DOHH2 (cell line): ENCODE measurements at regions not wholly inside any gene's neighbourhood (a gene's known extent, or its start where the extent isn't known, plus 50 kb on each side); places are given as distances from the start of the nearest gene placed in this dataset.

Source experiments
- EZH2phosphoT487 ChIP-seq: fragments of 200-600 bp; sonication (generic); IDR thresholded peaks from 2 replicates; pipeline ENCODE4 v1.6.1; 2017; ENCODE audit warnings: borderline replicate concordance, mild to moderate bottlenecking, antibody characterized with exemption, low read length, moderate library complexity, mixed read lengths
- TF ChIP-seq, protein P1 (sequence below): fragments of 200-600 bp; sonication (generic); IDR thresholded peaks from one replicate; pipeline ENCODE4 v1.5.1; 2014; ENCODE audit warnings: antibody characterized with exemption, mild to moderate bottlenecking, low read depth, low read length; ENCODE audit not compliant: poor library complexity, severe bottlenecking

DNA sequence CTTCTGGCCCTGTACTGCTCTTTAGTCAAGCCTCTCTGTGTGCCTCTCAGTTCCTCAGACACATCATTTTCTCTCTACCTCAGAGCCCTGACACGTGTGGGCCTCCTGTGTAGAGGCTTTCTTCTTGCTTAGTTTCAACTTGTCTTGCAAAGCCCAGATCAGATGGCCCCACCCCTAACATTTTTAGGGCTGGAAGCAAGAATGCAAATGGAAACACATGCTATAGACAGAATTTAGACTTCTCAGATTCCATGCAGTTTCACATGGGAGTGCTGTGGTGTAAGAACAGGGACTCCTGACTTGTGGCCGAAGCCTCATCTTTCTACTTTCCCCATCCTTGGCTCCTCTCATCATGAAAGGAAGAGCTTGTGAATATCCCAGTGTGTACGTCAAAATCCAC, 350.7 kb downstream of the DCHS2 start:
- TF ChIP-seq, protein P1, sequence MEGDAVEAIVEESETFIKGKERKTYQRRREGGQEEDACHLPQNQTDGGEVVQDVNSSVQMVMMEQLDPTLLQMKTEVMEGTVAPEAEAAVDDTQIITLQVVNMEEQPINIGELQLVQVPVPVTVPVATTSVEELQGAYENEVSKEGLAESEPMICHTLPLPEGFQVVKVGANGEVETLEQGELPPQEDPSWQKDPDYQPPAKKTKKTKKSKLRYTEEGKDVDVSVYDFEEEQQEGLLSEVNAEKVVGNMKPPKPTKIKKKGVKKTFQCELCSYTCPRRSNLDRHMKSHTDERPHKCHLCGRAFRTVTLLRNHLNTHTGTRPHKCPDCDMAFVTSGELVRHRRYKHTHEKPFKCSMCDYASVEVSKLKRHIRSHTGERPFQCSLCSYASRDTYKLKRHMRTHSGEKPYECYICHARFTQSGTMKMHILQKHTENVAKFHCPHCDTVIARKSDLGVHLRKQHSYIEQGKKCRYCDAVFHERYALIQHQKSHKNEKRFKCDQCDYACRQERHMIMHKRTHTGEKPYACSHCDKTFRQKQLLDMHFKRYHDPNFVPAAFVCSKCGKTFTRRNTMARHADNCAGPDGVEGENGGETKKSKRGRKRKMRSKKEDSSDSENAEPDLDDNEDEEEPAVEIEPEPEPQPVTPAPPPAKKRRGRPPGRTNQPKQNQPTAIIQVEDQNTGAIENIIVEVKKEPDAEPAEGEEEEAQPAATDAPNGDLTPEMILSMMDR = no peak
- no peak for TF ChIP-seq EZH2phosphoT487
